H1 (cell line): ENCODE measurements at regions not wholly inside any gene's neighbourhood (a gene's known extent, or its start where the extent isn't known, plus 50 kb on each side); places are given as distances from the start of the nearest gene placed in this dataset.
A peak's percentile ranks its signal among the peaks of the same experiment; 100 is the strongest.

Experiments
- CTCF ChIA-PET: fragments of 300-600 bp; sonication (Branson Sonifier 250); formaldehyde crosslinking; loops from one replicate; lab custom pipeline; 2021; ENCODE audit not compliant: partially characterized antibody; lab: Charles Lee
- POLR2A ChIA-PET: fragments of 300-600 bp; sonication (Branson Sonifier 250); formaldehyde crosslinking; loops from one replicate; lab custom pipeline; 2021; ENCODE audit warnings: inconsistent platforms; ENCODE audit not compliant: partially characterized antibody; lab: Charles Lee
- DNase-seq, 2 experiments: peaks; one replicate each; pipeline versions ENCODE4 v3.0.0 to v3.0.0-alpha.2; 2010 to 2022; ENCODE audit warnings: low spot score in 2 of 2, low read depth in 1 of 2, mixed read lengths in 1 of 2
- FAIRE-seq: peaks from 2 replicates; lab custom pipeline; 2011; peaks lifted over from hg19 to GRCh38; lab: Jason Lieb, UNC
- H2AFZ ChIP-seq: 2 replicates; pipeline ENCODE4 v1.8.1; 2012; ENCODE audit warnings: low read length, inconsistent platforms
- H2AK5ac ChIP-seq: 2 replicates; pipeline ENCODE4 v1.6.1; 2013; ENCODE audit warnings: low read depth, low read length
- H2BK120ac ChIP-seq: replicated peaks from 2 replicates; pipeline ENCODE3; 2013; ENCODE audit warnings: low read depth, low read length, inconsistent platforms
- H2BK12ac ChIP-seq: 2 replicates; pipeline ENCODE4 v1.6.1; 2013; ENCODE audit warnings: low read depth, low read length
- H2BK15ac ChIP-seq: 2 replicates; pipeline ENCODE4 v1.6.1; 2013; ENCODE audit warnings: low read length
- H2BK20ac ChIP-seq: 2 replicates; pipeline ENCODE4 v1.6.1; 2013; ENCODE audit warnings: low read length
- H2BK5ac ChIP-seq: 2 replicates; pipeline ENCODE4 v1.6.1; 2013; ENCODE audit warnings: low read depth, low read length
- H3K14ac ChIP-seq: 2 replicates; pipeline ENCODE4 v1.6.1; 2013; ENCODE audit warnings: inconsistent platforms; ENCODE audit not compliant: insufficient read length
- H3K18ac ChIP-seq: 2 replicates; pipeline ENCODE4 v1.6.1; 2013; ENCODE audit warnings: low read length; ENCODE audit errors: extremely low read depth
- H3K23ac ChIP-seq: 2 replicates; pipeline ENCODE4 v1.6.1; 2013; ENCODE audit warnings: inconsistent platforms; ENCODE audit not compliant: insufficient read length
- H3K23me2 ChIP-seq: 2 replicates; pipeline ENCODE4 v1.6.1; 2013; ENCODE audit warnings: low read depth, low read length
- H3K27ac ChIP-seq: 2 replicates; pipeline ENCODE4 v1.6.1; 2011; ENCODE audit warnings: low read depth, low read length, inconsistent platforms
- H3K27me3 ChIP-seq, 4 experiments: replicated peaks in 1 of 4; 1 replicate in 1 of 4; 2 replicates in 3 of 4; pipeline versions ENCODE4 v1.6.1 to v1.8.1; 2011 to 2013; ENCODE audit warnings: low read length in 3 of 4, mild to moderate bottlenecking in 3 of 4, inconsistent platforms in 2 of 4, mixed read lengths in 2 of 4, moderate library complexity in 1 of 4; ENCODE audit not compliant: control insufficient read depth in 3 of 4, insufficient read depth in 3 of 4; ENCODE audit errors: extremely low read depth in 1 of 4
- H3K36me3 ChIP-seq, 4 experiments: 2 replicates each; pipeline versions ENCODE4 v1.6.1 to v1.8.1; 2011 to 2013; ENCODE audit warnings: mild to moderate bottlenecking in 4 of 4, low read length in 3 of 4, moderate library complexity in 2 of 4, control low read depth in 1 of 4, inconsistent platforms in 1 of 4; ENCODE audit not compliant: insufficient read depth in 4 of 4, control insufficient read depth in 2 of 4
- H3K4ac ChIP-seq: replicated peaks from 2 replicates; pipeline ENCODE3; 2013; ENCODE audit warnings: low read length, low read depth, mixed read lengths, inconsistent platforms; ENCODE audit not compliant: insufficient read length
- H3K4me1 ChIP-seq, 4 experiments: replicated peaks in 1 of 4; 1 replicate in 1 of 4; 2 replicates in 3 of 4; pipeline versions ENCODE4 v1.6.1 to v1.8.1; 2011 to 2013; ENCODE audit warnings: low read length in 3 of 4, inconsistent platforms in 2 of 4, mixed read lengths in 1 of 4; ENCODE audit not compliant: insufficient read depth in 4 of 4, control insufficient read depth in 3 of 4
- H3K4me2 ChIP-seq, 2 experiments: 2 replicates each; pipeline versions ENCODE4 v1.6.1 to v1.8.1; 2011 to 2013; ENCODE audit warnings: low read depth in 2 of 2, low read length in 2 of 2, control low read depth in 1 of 2, inconsistent platforms in 1 of 2, mild to moderate bottlenecking in 1 of 2; ENCODE audit not compliant: insufficient read depth in 1 of 2
- H3K4me3 ChIP-seq, 4 experiments: fragments of 200-600, 300-600 bp in 1 of 4; sonication (generic), shearing (Covaris generic), sonication (Bioruptor Twin) in 1 of 4; 2 replicates each; pipeline versions ENCODE4 v1.5.1 to v1.8.1; 2011 to 2016; ENCODE audit warnings: low read length in 4 of 4, low read depth in 3 of 4, control low read depth in 2 of 4, inconsistent platforms in 2 of 4, mild to moderate bottlenecking in 2 of 4, mixed read lengths in 1 of 4, moderate library complexity in 1 of 4; ENCODE audit not compliant: insufficient read depth in 2 of 4; ENCODE audit errors: extremely low read depth in 1 of 4
- H3K56ac ChIP-seq: replicated peaks from 2 replicates; pipeline ENCODE3; 2013; ENCODE audit warnings: low read depth, mild to moderate bottlenecking, mixed read lengths, low read length, inconsistent platforms; ENCODE audit not compliant: insufficient read length
- H3K79me1 ChIP-seq: 2 replicates; pipeline ENCODE4 v1.6.1; 2013; ENCODE audit warnings: low read depth, low read length, control low read depth
- H3K79me2 ChIP-seq, 2 experiments: 2 replicates each; pipeline versions ENCODE4 v1.6.1 to v1.8.1; 2012 to 2013; ENCODE audit warnings: low read length in 2 of 2, mild to moderate bottlenecking in 2 of 2, inconsistent platforms in 1 of 2; ENCODE audit not compliant: insufficient read depth in 2 of 2, control insufficient read depth in 1 of 2
- H3K9ac ChIP-seq, 4 experiments: replicated peaks in 1 of 4; 1 replicate in 1 of 4; 2 replicates in 3 of 4; pipeline versions ENCODE4 v1.6.1 to v1.8.1; 2011 to 2013; ENCODE audit warnings: low read depth in 3 of 4, low read length in 3 of 4, control low read depth in 2 of 4, mild to moderate bottlenecking in 2 of 4, moderate library complexity in 2 of 4, inconsistent platforms in 1 of 4; ENCODE audit errors: extremely low read depth in 1 of 4
- H3K9me3 ChIP-seq, 2 experiments: 2 replicates each; pipeline versions ENCODE4 v1.6.1 to v1.8.1; 2012 to 2013; ENCODE audit warnings: mild to moderate bottlenecking in 2 of 2, moderate library complexity in 2 of 2, control low read depth in 1 of 2, inconsistent platforms in 1 of 2, low read depth in 1 of 2, low read length in 1 of 2, mixed read lengths in 1 of 2; ENCODE audit not compliant: insufficient read depth in 2 of 2
- H4K20me1 ChIP-seq, 2 experiments: replicated peaks in 1 of 2; 2 replicates each; pipeline versions ENCODE3 to v1.8.1; 2011 to 2013; ENCODE audit warnings: inconsistent platforms in 2 of 2, low read length in 2 of 2, mild to moderate bottlenecking in 1 of 2; ENCODE audit not compliant: insufficient read depth in 2 of 2, control insufficient read depth in 1 of 2
- H4K5ac ChIP-seq: 2 replicates; pipeline ENCODE4 v1.6.1; 2013; ENCODE audit warnings: low read length, low read depth, mixed read lengths, inconsistent platforms; ENCODE audit not compliant: insufficient read length
- H4K8ac ChIP-seq: 2 replicates; pipeline ENCODE4 v1.8.0; 2013; ENCODE audit warnings: mild to moderate bottlenecking, moderate library complexity, low read length, inconsistent platforms; ENCODE audit not compliant: insufficient read depth; ENCODE audit errors: extremely low read depth
- H4K91ac ChIP-seq: replicated peaks from 2 replicates; pipeline ENCODE3; 2013; ENCODE audit warnings: low read length, mixed read lengths, inconsistent platforms; ENCODE audit not compliant: insufficient read length
- ASH2L ChIP-seq: fragments of 200-600, 300-600 bp; sonication (generic); IDR thresholded peaks from one replicate; pipeline ENCODE4 v1.7.1; 2017; ENCODE audit warnings: low read length
- CTBP2 ChIP-seq: IDR thresholded peaks from 2 replicates; pipeline ENCODE4 v1.7.0; 2011; ENCODE audit warnings: borderline replicate concordance, mild to moderate bottlenecking, moderate library complexity, mixed read lengths, low read length; ENCODE audit not compliant: insufficient read depth, insufficient read length
- E2F6 ChIP-seq: IDR thresholded peaks from 2 replicates; pipeline ENCODE4 v1.6.1; 2012; ENCODE audit warnings: inconsistent platforms
- GABPA ChIP-seq: IDR thresholded peaks from 2 replicates; pipeline ENCODE4 v1.6.1; 2011; ENCODE audit warnings: mild to moderate bottlenecking, low read length, moderate library complexity, borderline replicate concordance; ENCODE audit not compliant: insufficient read depth
- JUND ChIP-seq: IDR thresholded peaks from 2 replicates; pipeline ENCODE4 v1.6.1; 2011; ENCODE audit warnings: mild to moderate bottlenecking, improper control_type of control experiment, low read length
- KDM1A ChIP-seq: fragments of 200-600, 300-600 bp; sonication (generic); IDR thresholded peaks from 2 replicates; pipeline ENCODE4 v1.7.1; 2016; ENCODE audit warnings: mild to moderate bottlenecking, low read length, borderline replicate concordance
- KDM5A ChIP-seq: fragments of 200-600 bp; IDR thresholded peaks from 2 replicates; pipeline ENCODE4 v1.7.1; 2012; ENCODE audit warnings: mild to moderate bottlenecking, low read length, inconsistent platforms, mixed read lengths
- RAD21 ChIP-seq, 2 experiments: IDR thresholded peaks in 1 of 2; conservative IDR thresholded peaks in 1 of 2; 2 replicates each; pipeline ENCODE4 v1.6.1; 2011; ENCODE audit warnings: low read depth in 2 of 2, low read length in 2 of 2, improper control_type of control experiment in 1 of 2, inconsistent platforms in 1 of 2, mild to moderate bottlenecking in 1 of 2, moderate library complexity in 1 of 2
- RBBP5 ChIP-seq: IDR thresholded peaks from 2 replicates; pipeline ENCODE4 v1.7.1; 2012; ENCODE audit warnings: low read depth, mild to moderate bottlenecking, inconsistent platforms, low read length, moderate library complexity, borderline replicate concordance
- RNF2 ChIP-seq: fragments of 200-900, 300-1000 bp; sonication (generic); IDR thresholded peaks from 2 replicates; pipeline ENCODE4 v1.7.1; 2016; ENCODE audit warnings: borderline replicate concordance, low read depth, mild to moderate bottlenecking, antibody characterized with exemption, low read length; ENCODE audit not compliant: poor library complexity, severe bottlenecking; ENCODE audit errors: missing control alignments
- SAP30 ChIP-seq: fragments of 300-600 bp; sonication (generic); IDR thresholded peaks from 2 replicates; pipeline ENCODE4 v1.7.1; 2012; ENCODE audit warnings: low read length, moderate library complexity, mild to moderate bottlenecking, inconsistent platforms; ENCODE audit not compliant: insufficient read depth, insufficient replicate concordance
- SP4 ChIP-seq: IDR thresholded peaks from 2 replicates; pipeline ENCODE4 v1.6.1; 2012; ENCODE audit warnings: low read length, inconsistent platforms
- SUZ12 ChIP-seq: fragments of 200-600 bp; sonication (generic); IDR thresholded peaks from 2 replicates; pipeline ENCODE4 v1.6.1; 2012; ENCODE audit warnings: mild to moderate bottlenecking, inconsistent platforms, low read length, moderate library complexity, mixed read lengths
- WGBS, 2 experiments: shearing (Covaris generic) in 1 of 2; methylation state at CpG; one replicate each; pipeline versions ENCODE4 v1.1.6 to v1.1.7; 2013 to 2015; ENCODE audit warnings: low lambda C conversion rate in 2 of 2, mixed read lengths in 2 of 2, inconsistent platforms in 1 of 2, low coverage in 1 of 2, missing lambda C conversion rate in 1 of 2; ENCODE audit not compliant: insufficient replicate concordance in 2 of 2, insufficient coverage in 1 of 2, insufficient read length in 1 of 2; ENCODE audit errors: extremely low coverage in 1 of 2, missing lambda C conversion rate in 1 of 2; 5-methylcytosine and 5-hydroxymethylcytosine counted together

- no peak overlapping the region for H3K4me2 ChIP-seq
- H3K27me3 ChIP-seq = peaks cover 0 to 1% (median 0%) of the 10 kb centered on the region in 4 experiments; a peak in 1 of 7 replicates
- POLR2A ChIA-PET = no interaction called here
- no peak overlapping the region for H3K23ac ChIP-seq
- H2BK20ac ChIP-seq = no peak overlapping the region
- no peak overlapping the region for H3K4me3 ChIP-seq
- no peak overlapping the region for H2BK15ac ChIP-seq
- H2BK5ac ChIP-seq = no peak overlapping the region
- H3K18ac ChIP-seq = no peak overlapping the region
- H3K9ac ChIP-seq = no peak overlapping the region
- no peak overlapping the region for H3K4ac ChIP-seq
- H2BK120ac ChIP-seq = no peak overlapping the region
- H3K4me1 ChIP-seq = no peaks in the 10 kb centered on the region
- no peak overlapping the region for H4K5ac ChIP-seq
- H3K9me3 ChIP-seq = no peaks in the 10 kb centered on the region
- no peak for DNase-seq
- H2AFZ ChIP-seq = 0 out of 2 replicates have a peak overlapping the region, but pooled peaks have one; percentile 43
- H4K8ac ChIP-seq = no peak overlapping the region
- H4K20me1 ChIP-seq = no peaks in the 10 kb centered on the region
- H3K14ac ChIP-seq = no peak overlapping the region
- FAIRE-seq = no peak
- no peak overlapping the region for H4K91ac ChIP-seq
- H3K56ac ChIP-seq = no peak overlapping the region
- no peaks in the 10 kb centered on the region for H3K36me3 ChIP-seq
- no peak overlapping the region for H2AK5ac ChIP-seq
- 92% methylated on average over 6 of the region's 6 CpGs; no CpG with 5 or more reads in 1 of the 2 experiments for WGBS, 2 experiments
- no peak overlapping the region for H2BK12ac ChIP-seq
- H3K23me2 ChIP-seq = no peaks in the 10 kb centered on the region; the same call in 1 of the 2 replicates
- H3K79me1 ChIP-seq = no peaks in the 10 kb centered on the region
- no peak overlapping the region for H3K27ac ChIP-seq
- CTCF ChIA-PET = interaction anchor here (0.7 kb wide), 1 partner anchor 95 kb away, joined by 3 read pairs; no protein-coding TSS in a partner anchor
- H3K79me2 ChIP-seq = no peaks in the 10 kb centered on the region
- TF ChIP-seq GABPA (no peak), KDM5A (no peak), KDM1A (no peak), SUZ12 (no peak), JUND (no peak), E2F6 (no peak), RBBP5 (no peak), CTBP2 (no peak), ASH2L (no peak), SP4 (no peak), RAD21 (IDR thresholded peaks at IDR 0.05 in 1 of 2, conservative IDR thresholded peaks at IDR 0.05 in 1 of 2; ENCODE audit: low read depth in 2 of 2, low read length in 2 of 2) (no peak), RNF2 (no peak), SAP30 (no peak)
Observed at GRCh38 chr4:181677621-181678020, 565.6 kb upstream of the TENM3 start.
